ENCODE measurements at regions not wholly inside any gene's neighbourhood (a gene's known extent, or its start where the extent isn't known, plus 50 kb on each side); places are given as distances from the start of the nearest gene placed in this dataset.

- DNase-seq (ENCODE audit: low read depth): peak; percentile 24
- no peak overlapping the region for H3K4me3 ChIP-seq (ENCODE audit: low read depth, low read length)
- TF ChIP-seq CTCF (IDR thresholded peaks at IDR 0.05; ENCODE audit: insufficient read depth, low read depth, low read length): peak; percentile 37
Observed at GRCh38 chr9:73667749-73668148, 516.1 kb downstream of the ANXA1 start.

GRCh38 chr9:73680831-73681230 is 529.2 kb downstream of the ANXA1 start:
- no peak overlapping the region for H3K4me3 ChIP-seq (ENCODE audit: low read depth, low read length)
- no peak for TF ChIP-seq CTCF (IDR thresholded peaks at IDR 0.05; ENCODE audit: insufficient read depth, low read depth, low read length)
- peak; percentile 13 for DNase-seq (ENCODE audit: low read depth)

GRCh38 chr9:73682789-73683188 is 531.1 kb downstream of the ANXA1 start:
- no peak overlapping the region for H3K4me3 ChIP-seq (ENCODE audit: low read depth, low read length)

GRCh38 chr9:73683862-73684591 is 532.4 kb downstream of the ANXA1 start:
- no peak overlapping the region for H3K4me3 ChIP-seq (ENCODE audit: low read depth, low read length)
- TF ChIP-seq CTCF (IDR thresholded peaks at IDR 0.05; ENCODE audit: insufficient read depth, low read depth, low read length): peak; percentile 66
- peak; percentile 66 for DNase-seq (ENCODE audit: low read depth)

More at GRCh38 chr9:73682789-73683188, 531.1 kb downstream of the ANXA1 start:
- TF ChIP-seq CTCF (IDR thresholded peaks at IDR 0.05; ENCODE audit: insufficient read depth, low read depth, low read length): no peak
- no peak for DNase-seq (ENCODE audit: low read depth)

- DNase-seq (ENCODE audit: low read depth): no peak
- no peak for TF ChIP-seq CTCF (IDR thresholded peaks at IDR 0.05; ENCODE audit: insufficient read depth, low read depth, low read length)
- H3K4me3 ChIP-seq (ENCODE audit: low read depth, low read length): no peak overlapping the region
Observed at GRCh38 chr9:73684601-73685000, 532.9 kb downstream of the ANXA1 start.

- no peak overlapping the region for H3K4me3 ChIP-seq (ENCODE audit: low read depth, low read length)
- DNase-seq (ENCODE audit: low read depth): no peak
- no peak for TF ChIP-seq CTCF (IDR thresholded peaks at IDR 0.05; ENCODE audit: insufficient read depth, low read depth, low read length)
Observed at GRCh38 chr9:73685786-73686185, 534.1 kb downstream of the ANXA1 start.

Data from fibroblast of villous mesenchyme (primary cell).